OCI-LY7 (cell line): ENCODE measurements at regions not wholly inside any gene's neighbourhood (a gene's known extent, or its start where the extent isn't known, plus 50 kb on each side); places are given as distances from the start of the nearest gene placed in this dataset.

Experiments used
- BruUV-seq: library from RNA; stranded (reverse); fragments of 400-500 nt; replicated peaks from 2 replicates; lab custom pipeline; 2021; lab: Mats Ljungman, UMichigan
- CTCF ChIA-PET: fragments of 300-600 bp; sonication (Branson Sonifier 250); formaldehyde crosslinking; loops from one replicate; lab custom pipeline; 2022; ENCODE audit warnings: antibody characterized with exemption; ENCODE audit not compliant: unreplicated experiment; lab: Charles Lee
- POLR2A ChIA-PET: fragments of 300-600 bp; sonication (Branson Sonifier 250); formaldehyde crosslinking; loops from one replicate; lab custom pipeline; 2022; ENCODE audit warnings: antibody characterized with exemption; lab: Charles Lee
- DNase-seq: peaks from one replicate; pipeline ENCODE4 v3.0.0-alpha.2; 2015; ENCODE audit warnings: low spot score
- H2AFZ ChIP-seq: fragments of 200-600 bp; sonication (generic), shearing (Covaris generic); 2 replicates; pipeline ENCODE4 v1.6.1; 2014; ENCODE audit warnings: mild to moderate bottlenecking, antibody characterized with exemption, low read length, moderate library complexity
- H3K27ac ChIP-seq: fragments of 200-600 bp; sonication (generic); 2 replicates; pipeline ENCODE4 v1.5.1; 2014; ENCODE audit warnings: mixed run types, low read depth, mild to moderate bottlenecking, moderate library complexity, low read length, inconsistent platforms; ENCODE audit not compliant: poor library complexity, severe bottlenecking
- H3K36me3 ChIP-seq: fragments of 200-600 bp; sonication (generic); 2 replicates; pipeline ENCODE4 v1.6.1; 2014; ENCODE audit warnings: mild to moderate bottlenecking, antibody characterized with exemption, low read length, moderate library complexity, mixed read lengths; ENCODE audit not compliant: insufficient read depth
- H3K4me1 ChIP-seq: fragments of 200-600 bp; sonication (generic); 2 replicates; pipeline ENCODE4 v1.5.1; 2014; ENCODE audit warnings: mild to moderate bottlenecking, low read length; ENCODE audit not compliant: insufficient read depth, poor library complexity, severe bottlenecking
- H3K4me2 ChIP-seq: fragments of 200-600 bp; sonication (generic); 2 replicates; pipeline ENCODE4 v1.6.1; 2014; ENCODE audit warnings: mild to moderate bottlenecking, low read length
- H3K4me3 ChIP-seq: fragments of 200-600 bp; sonication (generic); 2 replicates; pipeline ENCODE4 v1.5.1; 2014; ENCODE audit warnings: mild to moderate bottlenecking, low read depth, low read length; ENCODE audit not compliant: poor library complexity, severe bottlenecking
- H3K79me2 ChIP-seq: fragments of 200-600 bp; sonication (generic); 2 replicates; pipeline ENCODE4 v1.6.1; 2016; ENCODE audit warnings: low read depth, mild to moderate bottlenecking, low read length, moderate library complexity, mixed read lengths; ENCODE audit not compliant: insufficient read depth
- H3K9me2 ChIP-seq: fragments of 200-600 bp; sonication (generic); 2 replicates; pipeline ENCODE4 v1.6.1; 2016; ENCODE audit warnings: mild to moderate bottlenecking, low read length, mixed read lengths; ENCODE audit not compliant: insufficient read depth
- H3K9me3 ChIP-seq: fragments of 200-600 bp; sonication (generic); 2 replicates; pipeline ENCODE4 v1.6.1; 2014; ENCODE audit warnings: mild to moderate bottlenecking, mixed run types, low read length, mixed read lengths
- H4K20me1 ChIP-seq: fragments of 200-600 bp; sonication (generic); 2 replicates; pipeline ENCODE4 v1.6.1; 2014; ENCODE audit warnings: mild to moderate bottlenecking, antibody characterized with exemption, low read length, moderate library complexity, mixed read lengths; ENCODE audit not compliant: insufficient read depth
- EZH2phosphoT487 ChIP-seq: fragments of 200-600 bp; sonication (generic); IDR thresholded peaks from 2 replicates; pipeline ENCODE4 v1.6.1; 2018; ENCODE audit warnings: low read depth, borderline replicate concordance, mild to moderate bottlenecking, mixed run types, antibody characterized with exemption, low read length, moderate library complexity, mixed read lengths
- intact Hi-C: fragments of 100-400 bp; cut with micrococcal nuclease; formaldehyde crosslinking; loops from one replicate; pipeline ENCODE4 v1.10.0; 2022; ENCODE audit not compliant: unreplicated experiment
- TF ChIP-seq, protein P1 (sequence below): fragments of 200-600 bp; sonication (generic); conservative IDR thresholded peaks from 2 replicates; pipeline ENCODE4 v1.5.1; 2014; ENCODE audit warnings: mild to moderate bottlenecking, antibody characterized with exemption, low read length, moderate library complexity, mixed read lengths

- H3K9me3 ChIP-seq, result no peaks in the 10 kb centered on the region
- H4K20me1 ChIP-seq, result no peaks in the 10 kb centered on the region
- no peaks in the 10 kb centered on the region for H3K79me2 ChIP-seq
- no peak overlapping the region for H3K4me3 ChIP-seq
- intact Hi-C loops, result no loop called here
- no peak for DNase-seq
- no peak overlapping the region for H3K4me2 ChIP-seq
- no TSS peak for BruUV-seq
- CTCF ChIA-PET, result no interaction called here
- no peaks in the 10 kb centered on the region for H3K9me2 ChIP-seq
- no peaks in the 10 kb centered on the region for H3K36me3 ChIP-seq
- no peak for TF ChIP-seq EZH2phosphoT487
- TF ChIP-seq, protein P1, sequence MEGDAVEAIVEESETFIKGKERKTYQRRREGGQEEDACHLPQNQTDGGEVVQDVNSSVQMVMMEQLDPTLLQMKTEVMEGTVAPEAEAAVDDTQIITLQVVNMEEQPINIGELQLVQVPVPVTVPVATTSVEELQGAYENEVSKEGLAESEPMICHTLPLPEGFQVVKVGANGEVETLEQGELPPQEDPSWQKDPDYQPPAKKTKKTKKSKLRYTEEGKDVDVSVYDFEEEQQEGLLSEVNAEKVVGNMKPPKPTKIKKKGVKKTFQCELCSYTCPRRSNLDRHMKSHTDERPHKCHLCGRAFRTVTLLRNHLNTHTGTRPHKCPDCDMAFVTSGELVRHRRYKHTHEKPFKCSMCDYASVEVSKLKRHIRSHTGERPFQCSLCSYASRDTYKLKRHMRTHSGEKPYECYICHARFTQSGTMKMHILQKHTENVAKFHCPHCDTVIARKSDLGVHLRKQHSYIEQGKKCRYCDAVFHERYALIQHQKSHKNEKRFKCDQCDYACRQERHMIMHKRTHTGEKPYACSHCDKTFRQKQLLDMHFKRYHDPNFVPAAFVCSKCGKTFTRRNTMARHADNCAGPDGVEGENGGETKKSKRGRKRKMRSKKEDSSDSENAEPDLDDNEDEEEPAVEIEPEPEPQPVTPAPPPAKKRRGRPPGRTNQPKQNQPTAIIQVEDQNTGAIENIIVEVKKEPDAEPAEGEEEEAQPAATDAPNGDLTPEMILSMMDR, result no peak
- no peak overlapping the region for H2AFZ ChIP-seq
- no peaks in the 10 kb centered on the region for H3K4me1 ChIP-seq
- POLR2A ChIA-PET, result interaction anchor here (1.4 kb wide), 1 partner anchor 15 kb away, joined by 3 read pairs; no protein-coding TSS in a partner anchor
- no peak overlapping the region for H3K27ac ChIP-seq
These were observed 183.9 kb upstream of the VRK2 start for GRCh38 chr2:57862727-57863126.

DNA sequence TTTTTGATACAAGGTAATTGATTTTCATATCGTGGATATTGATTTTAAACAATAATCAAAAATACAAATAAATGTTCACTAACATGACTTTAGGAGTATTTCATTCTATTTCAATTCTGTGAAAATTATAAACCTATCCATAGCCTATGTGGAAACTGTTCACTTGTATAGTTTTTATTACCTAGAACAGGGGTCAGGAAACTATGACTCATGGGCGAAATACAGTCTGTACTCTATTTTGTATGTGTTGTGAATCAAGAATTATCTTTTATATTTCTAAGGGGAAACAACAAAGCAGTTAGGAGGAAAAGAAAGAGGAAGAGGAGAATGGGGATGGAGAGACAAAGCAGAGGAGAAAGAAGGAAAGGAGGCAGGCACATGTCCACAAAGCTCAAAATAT is 181.7 kb upstream of the VRK2 start:
- Histone ChIP-seq H3K79me2 (no peaks in the 10 kb centered on the region), H3K9me2 (no peaks in the 10 kb centered on the region), H3K27ac (no peak overlapping the region), H2AFZ (no peak overlapping the region), H3K4me2 (no peak overlapping the region), H3K4me1 (no peaks in the 10 kb centered on the region), H4K20me1 (no peaks in the 10 kb centered on the region), H3K36me3 (no peaks in the 10 kb centered on the region), H3K4me3 (no peak overlapping the region), H3K9me3 (no peaks in the 10 kb centered on the region)
- DNase-seq, result no peak
- intact Hi-C loops, result no loop called here
- CTCF ChIA-PET, result no interaction called here
- TF ChIP-seq, protein P1, result no peak
- no peak for TF ChIP-seq EZH2phosphoT487
- BruUV-seq, result no TSS peak
- POLR2A ChIA-PET, result interaction anchor here (1.2 kb wide), 1 partner anchor 12 kb away, joined by 4 read pairs; no protein-coding TSS in a partner anchor

DNA sequence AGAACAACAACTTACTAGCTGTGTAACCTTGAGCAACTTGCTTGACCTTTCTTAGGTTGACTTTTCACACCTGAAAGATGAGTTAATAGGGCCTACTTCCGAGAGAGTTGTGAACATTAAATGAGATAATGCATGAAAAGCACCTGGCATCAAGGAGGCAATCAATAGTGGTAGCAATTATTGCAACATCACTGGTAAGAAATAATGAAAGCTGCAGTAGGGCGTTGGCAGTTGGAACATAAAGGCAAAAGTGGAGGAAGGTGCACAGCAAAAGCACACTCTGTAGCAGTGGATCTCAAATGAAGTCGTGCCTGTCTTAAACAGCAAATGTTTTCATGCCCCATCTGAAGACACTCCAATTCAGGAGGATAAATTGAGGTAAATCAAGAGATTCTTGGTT is 178.9 kb upstream of the VRK2 start:
- no peak for DNase-seq
- Histone ChIP-seq H3K4me3 (no peak overlapping the region), H3K79me2 (no peaks in the 10 kb centered on the region), H2AFZ (no peak overlapping the region), H4K20me1 (no peaks in the 10 kb centered on the region), H3K9me3 (no peaks in the 10 kb centered on the region), H3K36me3 (no peaks in the 10 kb centered on the region), H3K4me2 (no peak overlapping the region), H3K4me1 (no peaks in the 10 kb centered on the region), H3K27ac (no peak overlapping the region), H3K9me2 (no peaks in the 10 kb centered on the region)
- CTCF ChIA-PET, result no interaction called here
- POLR2A ChIA-PET, result no interaction called here
- BruUV-seq, result no TSS peak
- TF ChIP-seq EZH2phosphoT487, result no peak
- TF ChIP-seq, protein P1, result no peak
- intact Hi-C loops, result no loop called here
